ENCODE measurements at regions not wholly inside any gene's neighbourhood (a gene's known extent, or its start where the extent isn't known, plus 50 kb on each side); places are given as distances from the start of the nearest gene placed in this dataset.

GRCh38 chr11:134468796-134469195 is 56.8 kb upstream of the B3GAT1 start:
- ATAC-seq = peak; percentile 85

GRCh38 chr11:134468081-134468668 is 56.1 kb upstream of the B3GAT1 start:
- no peak for ATAC-seq

GRCh38 chr11:134466610-134467567 is 54.8 kb upstream of the B3GAT1 start:
- ATAC-seq = no peak

GRCh38 chr11:134466156-134466555 is 54.1 kb upstream of the B3GAT1 start:
- no peak for ATAC-seq

- no peak for ATAC-seq
These were observed 53.1 kb upstream of the B3GAT1 start for GRCh38 chr11:134464981-134465730.

- no peak for ATAC-seq
These were observed 52.2 kb upstream of the B3GAT1 start for GRCh38 chr11:134464196-134464595.

GRCh38 chr11:134463716-134464115 is 51.7 kb upstream of the B3GAT1 start:
- no peak for ATAC-seq
